Caco-2 (cell line): ENCODE measurements at regions not wholly inside any gene's neighbourhood (a gene's known extent, or its start where the extent isn't known, plus 50 kb on each side); places are given as distances from the start of the nearest gene placed in this dataset.

ENCODE experiments used
- BruUV-seq: library from RNA; stranded (reverse); fragments of 400-500 nt; replicated peaks from 2 replicates; lab custom pipeline; 2021; lab: Mats Ljungman, UMichigan
- CTCF ChIA-PET: fragments of 300-600 bp; sonication (Branson Sonifier 250); formaldehyde crosslinking; loops from one replicate; lab custom pipeline; 2022; ENCODE audit warnings: antibody characterized with exemption; lab: Charles Lee
- POLR2A ChIA-PET: fragments of 300-600 bp; sonication (Branson Sonifier 250); formaldehyde crosslinking; loops from one replicate; lab custom pipeline; 2022; ENCODE audit warnings: antibody characterized with exemption; lab: Charles Lee
- DNase-seq, 2 experiments: peaks; one replicate each; pipeline versions ENCODE4 v3.0.0 to v3.0.0-alpha.2; 2020 to 2022
- H3K27me3 ChIP-seq: replicated peaks from 2 replicates; pipeline ENCODE4 v1.6.0; 2011; ENCODE audit warnings: low read length; ENCODE audit not compliant: control insufficient read depth, insufficient read depth
- H3K36me3 ChIP-seq: 2 replicates; pipeline ENCODE4 v1.5.1; 2011; ENCODE audit warnings: low read length; ENCODE audit not compliant: control insufficient read depth, insufficient read depth
- H3K4me1 ChIP-seq: fragments of 250-450 bp; sonication (Bioruptor Pico); 2 replicates; pipeline ENCODE4 v1.5.1; 2020; ENCODE audit warnings: mild to moderate bottlenecking
- H3K4me3 ChIP-seq: 2 replicates; pipeline ENCODE4 v1.5.1; 2011; ENCODE audit warnings: low read depth, mild to moderate bottlenecking, control low read depth, low read length
- H3K9me3 ChIP-seq: fragments of 250-450 bp; sonication (Bioruptor Pico); 2 replicates; pipeline ENCODE4 v1.5.1; 2020; ENCODE audit warnings: mild to moderate bottlenecking, moderate library complexity
- H3K27ac Mint-ChIP-seq: one replicate; pipeline ENCODE4 v1.8.0; 2022; ENCODE audit warnings: mixed read lengths; ENCODE audit not compliant: unreplicated experiment
- H3K27me3 Mint-ChIP-seq: one replicate; pipeline ENCODE4 v1.8.0; 2022; ENCODE audit warnings: mixed read lengths; ENCODE audit not compliant: insufficient read depth, unreplicated experiment
- H3K36me3 Mint-ChIP-seq: one replicate; pipeline ENCODE4 v1.8.0; 2022; ENCODE audit warnings: mild to moderate bottlenecking, mixed read lengths; ENCODE audit not compliant: insufficient read depth, unreplicated experiment
- H3K4me1 Mint-ChIP-seq: one replicate; pipeline ENCODE4 v1.8.0; 2022; ENCODE audit warnings: low read depth, mixed read lengths; ENCODE audit not compliant: unreplicated experiment
- H3K4me3 Mint-ChIP-seq: one replicate; pipeline ENCODE4 v1.8.0; 2022; ENCODE audit warnings: mild to moderate bottlenecking, moderate library complexity, mixed read lengths; ENCODE audit not compliant: unreplicated experiment
- H3K9me3 Mint-ChIP-seq: one replicate; pipeline ENCODE4 v1.8.0; 2022; ENCODE audit warnings: mixed read lengths; ENCODE audit not compliant: unreplicated experiment
- CTCF ChIP-seq, 2 experiments: fragments of 200-600 bp in 1 of 2; IDR thresholded peaks; 1 replicate in 1 of 2; 2 replicates in 1 of 2; pipeline versions ENCODE4 v1.5.1 to v1.8.0; 2011 to 2022; ENCODE audit warnings: antibody characterized with exemption in 1 of 2, control low read depth in 1 of 2, inconsistent platforms in 1 of 2, low read depth in 1 of 2, low read length in 1 of 2, mild to moderate bottlenecking in 1 of 2, moderate library complexity in 1 of 2; ENCODE audit not compliant: insufficient read depth in 1 of 2, severe bottlenecking in 1 of 2, unreplicated experiment in 1 of 2
- intact Hi-C: fragments of 100-400 bp; cut with micrococcal nuclease; formaldehyde crosslinking; loops from one replicate; pipeline ENCODE4 v1.10.0; 2022; ENCODE audit not compliant: unreplicated experiment

DNA sequence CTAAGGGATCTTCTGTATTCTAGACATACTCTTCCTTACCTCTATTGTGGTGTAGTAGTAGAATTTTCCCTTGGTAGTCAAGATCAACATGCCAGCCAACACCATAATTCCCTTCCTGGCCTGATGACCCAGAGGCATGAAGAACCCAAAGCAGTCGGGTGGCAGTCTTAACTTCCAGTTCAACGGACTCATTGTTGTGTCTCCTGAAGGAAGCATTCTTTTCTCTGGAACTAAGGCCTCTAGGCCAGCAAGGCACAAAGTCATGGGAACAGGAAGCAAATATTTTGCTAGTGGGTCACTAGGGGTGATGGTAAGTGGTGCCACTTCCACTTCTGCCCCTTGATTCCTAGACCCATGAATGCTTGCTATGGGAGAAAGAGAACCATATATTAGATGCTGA lies 55.2 kb upstream of the DAPK1 start:
- Mint-ChIP-seq H3K27ac (no peak overlapping the region), H3K9me3 (no peaks in the 10 kb centered on the region), H3K36me3 (no peaks in the 10 kb centered on the region), H3K4me3 (no peak overlapping the region), H3K4me1 (no peaks in the 10 kb centered on the region), H3K27me3 (no peaks in the 10 kb centered on the region)
- H3K9me3 ChIP-seq, result no peaks in the 10 kb centered on the region
- H3K4me3 ChIP-seq, result no peak overlapping the region
- no TSS peak for BruUV-seq
- intact Hi-C loops, result no loop called here
- TF ChIP-seq CTCF (IDR thresholded peaks at IDR 0.05; ENCODE audit: insufficient read depth in 1 of 2, low read depth in 1 of 2, low read length in 1 of 2, severe bottlenecking in 1 of 2, unreplicated experiment in 1 of 2), result no peak
- ChIA-PET CTCF (no interaction called here), POLR2A (no interaction called here)
- H3K4me1 ChIP-seq, result no peaks in the 10 kb centered on the region
- no peak for DNase-seq
- H3K36me3 ChIP-seq, result no peaks in the 10 kb centered on the region
- no peaks in the 10 kb centered on the region for H3K27me3 ChIP-seq

DNA sequence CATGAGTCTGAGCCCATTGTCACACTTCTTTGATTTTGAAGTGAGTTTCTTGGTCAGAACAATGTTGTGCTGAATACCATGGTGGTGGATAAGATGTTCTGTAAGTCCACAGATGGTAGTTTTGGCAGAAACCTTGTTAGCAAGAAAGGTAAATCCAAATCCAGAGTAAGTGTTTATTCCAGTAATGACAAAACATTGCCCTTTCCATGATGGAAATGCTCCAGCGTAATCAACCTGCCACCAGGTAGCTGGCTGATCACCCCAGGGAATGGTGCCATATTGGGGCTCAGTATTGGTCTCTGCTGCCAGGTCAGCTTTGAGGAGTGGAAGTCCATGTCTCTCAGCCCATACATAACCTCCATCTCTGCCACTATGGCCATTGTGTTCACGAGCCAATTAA lies 54.7 kb upstream of the DAPK1 start:
- Mint-ChIP-seq H3K4me1 (no peaks in the 10 kb centered on the region), H3K9me3 (no peaks in the 10 kb centered on the region), H3K27ac (no peak overlapping the region), H3K27me3 (no peaks in the 10 kb centered on the region), H3K36me3 (no peaks in the 10 kb centered on the region), H3K4me3 (no peak overlapping the region)
- Histone ChIP-seq H3K4me3 (no peak overlapping the region), H3K36me3 (no peaks in the 10 kb centered on the region), H3K9me3 (no peaks in the 10 kb centered on the region), H3K27me3 (no peaks in the 10 kb centered on the region), H3K4me1 (no peaks in the 10 kb centered on the region)
- no peak for DNase-seq
- CTCF ChIA-PET, result interaction anchor here (0.5 kb wide), 1 partner anchor 53 kb away, joined by 3 read pairs; no protein-coding TSS in a partner anchor
- BruUV-seq, result no TSS peak
- intact Hi-C loops, result no loop called here
- TF ChIP-seq CTCF (IDR thresholded peaks at IDR 0.05; ENCODE audit: insufficient read depth in 1 of 2, low read depth in 1 of 2, low read length in 1 of 2, severe bottlenecking in 1 of 2, unreplicated experiment in 1 of 2), result no peak
- POLR2A ChIA-PET, result no interaction called here

DNA sequence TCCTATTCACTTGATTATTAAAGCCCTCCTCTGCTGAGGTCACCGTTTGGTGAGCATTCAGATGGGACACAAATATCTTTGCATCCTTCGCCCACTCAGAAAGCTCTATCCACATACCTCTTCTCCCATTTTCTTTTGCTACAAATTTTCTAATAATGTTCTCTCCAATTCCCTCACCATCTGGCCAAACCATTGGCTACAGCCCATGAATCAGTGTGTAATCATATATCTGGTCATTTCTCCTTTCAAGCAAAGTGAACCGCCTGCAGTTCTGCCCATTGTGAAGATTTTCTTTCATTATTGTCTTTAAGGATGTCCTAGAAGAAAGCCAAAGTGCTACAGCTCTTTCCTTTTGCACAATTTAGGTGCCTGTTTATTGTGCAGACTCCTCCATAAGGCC lies 54.2 kb upstream of the DAPK1 start:
- H3K4me3 Mint-ChIP-seq, result no peak overlapping the region
- no peaks in the 10 kb centered on the region for H3K36me3 ChIP-seq
- no peak overlapping the region for H3K27ac Mint-ChIP-seq
- H3K9me3 Mint-ChIP-seq, result no peaks in the 10 kb centered on the region
- ChIA-PET CTCF (interaction anchor here (0.5 kb wide), 1 partner anchor 52 kb away, joined by 3 read pairs; no protein-coding TSS in a partner anchor), POLR2A (no interaction called here)
- no peaks in the 10 kb centered on the region for H3K9me3 ChIP-seq
- H3K27me3 ChIP-seq, result no peaks in the 10 kb centered on the region
- H3K4me3 ChIP-seq, result no peak overlapping the region
- H3K27me3 Mint-ChIP-seq, result no peaks in the 10 kb centered on the region
- intact Hi-C loops, result no loop called here
- no peaks in the 10 kb centered on the region for H3K4me1 Mint-ChIP-seq
- no peak for DNase-seq
- H3K4me1 ChIP-seq, result no peaks in the 10 kb centered on the region
- no peaks in the 10 kb centered on the region for H3K36me3 Mint-ChIP-seq
- TF ChIP-seq CTCF (IDR thresholded peaks at IDR 0.05; ENCODE audit: insufficient read depth in 1 of 2, low read depth in 1 of 2, low read length in 1 of 2, severe bottlenecking in 1 of 2, unreplicated experiment in 1 of 2), result no peak
- BruUV-seq, result no TSS peak
